Stimulated activated naive CD8-positive, alpha-beta T cell treated with anti-CD3 and anti-CD28 coated beads, Interleukin-15, amount 100 ng/mL, for 72 hours (primary cell): ENCODE measurements at regions not wholly inside any gene's neighbourhood (a gene's known extent, or its start where the extent isn't known, plus 50 kb on each side); places are given as distances from the start of the nearest gene placed in this dataset.
"Not testable (repeated sequence)": the region's sequence is repeated elsewhere in the genome, so short reads cannot be mapped to it uniquely, and the experiment has no call there.

Experiments
- ATAC-seq: fragments of 150-1000 bp; cut with Tn5 transposase; 2 replicates; pipeline ENCODE4 v1.10.0; 2021; ENCODE audit warnings: mild to moderate bottlenecking, moderate library complexity
- DNase-seq, 2 donors: peaks; one replicate each; pipeline ENCODE4 v3.0.0; 2021 to 2022
- H3K27ac Mint-ChIP-seq, 2 donors: one replicate each; pipeline ENCODE4 v1.8.0; 2022; ENCODE audit warnings: mild to moderate bottlenecking in 2 of 2, mixed read lengths in 2 of 2, moderate library complexity in 2 of 2
- H3K27me3 Mint-ChIP-seq: one replicate; pipeline ENCODE4 v1.8.0; 2022; ENCODE audit warnings: mixed read lengths
- H3K4me1 Mint-ChIP-seq: one replicate; pipeline ENCODE4 v1.8.0; 2022; ENCODE audit warnings: mild to moderate bottlenecking, mixed read lengths
- H3K4me3 Mint-ChIP-seq, 2 donors: one replicate each; pipeline ENCODE4 v1.8.0; 2022; ENCODE audit warnings: mild to moderate bottlenecking in 2 of 2, mixed read lengths in 2 of 2, moderate library complexity in 1 of 2
- H3K9me3 Mint-ChIP-seq, 2 donors: one replicate each; pipeline ENCODE4 v1.8.0; 2022; ENCODE audit warnings: mixed read lengths in 2 of 2

DNA sequence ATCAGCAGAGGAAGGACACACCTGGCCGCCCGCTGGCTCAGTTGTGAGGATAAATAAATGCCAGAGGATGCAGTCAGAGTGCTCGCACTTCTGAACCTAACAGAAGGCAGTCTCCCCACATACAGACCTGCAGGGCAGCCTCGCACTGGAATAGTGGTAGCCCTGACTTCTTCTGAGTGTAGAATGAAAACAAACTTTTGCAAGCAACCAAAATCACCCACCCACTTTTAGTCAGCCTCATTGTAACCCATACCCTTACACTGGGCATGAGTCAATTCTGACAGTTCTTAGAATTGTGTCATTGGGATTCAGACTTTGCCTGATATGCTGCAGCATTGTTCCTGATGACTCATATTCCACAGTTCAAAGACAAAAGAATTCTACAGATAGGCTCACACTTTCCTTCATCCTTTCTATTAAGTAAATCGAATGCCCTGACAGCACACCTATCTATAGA, 167.0 kb upstream of the CDK1 start:
- DNase-seq (peak in 1 of 2 donors; percentile 9), ATAC-seq (peak; percentile 96)
- Mint-ChIP-seq H3K9me3 (no peaks in the 10 kb centered on the region), H3K27ac (no peak overlapping the region), H3K4me1 (peaks cover 14% of the 10 kb centered on the region), H3K27me3 (no peaks in the 10 kb centered on the region), H3K4me3 (peak overlapping the region; percentile 36 to 48)

DNA sequence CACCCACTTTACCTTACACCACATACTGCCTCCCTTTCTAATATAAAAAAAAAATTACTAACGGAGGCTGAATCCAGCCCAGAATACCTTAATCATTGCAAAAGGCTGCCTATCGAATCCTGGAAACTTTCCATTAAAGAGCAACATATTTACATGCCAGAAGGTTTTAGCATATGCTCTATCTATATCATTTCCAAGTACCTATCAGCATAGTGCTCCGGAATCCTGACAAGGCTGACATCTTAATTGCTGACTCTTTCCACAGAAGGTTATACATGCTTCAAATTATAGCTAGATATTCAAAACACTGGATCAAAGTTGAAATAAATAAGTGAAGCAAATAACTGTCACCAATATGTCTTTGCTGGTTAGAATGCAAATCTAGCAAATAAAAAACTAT, 170.9 kb upstream of the CDK1 start:
- Mint-ChIP-seq H3K4me1 (peaks cover 14% of the 10 kb centered on the region), H3K9me3 (no peaks in the 10 kb centered on the region), H3K27me3 (no peaks in the 10 kb centered on the region), H3K27ac (no peak overlapping the region), H3K4me3 (no peak overlapping the region)
- DNase-seq (no peak), ATAC-seq (no peak)

DNA sequence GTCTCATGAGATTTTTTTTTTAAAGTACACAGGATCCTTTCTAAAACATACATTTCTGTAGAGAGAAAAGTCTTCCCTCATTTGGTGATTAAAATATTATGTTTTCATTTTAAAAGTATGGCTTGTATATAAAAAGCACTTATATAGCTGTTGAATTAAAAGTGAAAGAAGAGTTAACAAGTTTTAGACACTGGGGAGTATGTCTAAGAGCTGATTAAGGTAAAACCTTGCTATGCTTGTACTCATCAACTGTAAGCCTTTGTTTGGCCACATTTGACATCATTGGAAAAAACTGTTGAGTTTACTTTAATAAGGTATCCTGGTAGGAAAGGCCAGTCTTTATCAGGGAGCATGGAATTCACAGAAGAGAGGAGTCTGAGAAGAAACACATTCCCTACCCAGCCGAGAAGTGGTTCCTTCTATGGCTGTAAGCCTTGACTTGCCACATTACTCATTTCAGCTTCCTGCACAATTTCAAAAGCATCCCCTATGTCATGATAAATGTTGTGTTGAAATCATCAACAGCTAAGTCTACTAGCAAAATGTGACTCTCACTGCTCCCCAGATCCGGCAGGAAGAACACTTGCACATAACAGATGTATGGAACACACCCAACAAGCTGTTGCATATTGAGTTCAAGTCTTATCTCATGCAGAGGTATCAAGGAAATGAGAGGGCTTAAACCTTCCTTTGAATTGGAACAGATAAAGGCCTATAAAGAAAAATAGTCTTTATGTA, 171.8 kb upstream of the CDK1 start:
- DNase-seq (no peak), ATAC-seq (no peak)
- H3K4me1 Mint-ChIP-seq: peaks cover 7% of the 10 kb centered on the region
- H3K27me3 Mint-ChIP-seq: no peaks in the 10 kb centered on the region
- no peak overlapping the region for H3K4me3 Mint-ChIP-seq
- no peaks in the 10 kb centered on the region for H3K9me3 Mint-ChIP-seq
- H3K27ac Mint-ChIP-seq: no peak overlapping the region

DNA sequence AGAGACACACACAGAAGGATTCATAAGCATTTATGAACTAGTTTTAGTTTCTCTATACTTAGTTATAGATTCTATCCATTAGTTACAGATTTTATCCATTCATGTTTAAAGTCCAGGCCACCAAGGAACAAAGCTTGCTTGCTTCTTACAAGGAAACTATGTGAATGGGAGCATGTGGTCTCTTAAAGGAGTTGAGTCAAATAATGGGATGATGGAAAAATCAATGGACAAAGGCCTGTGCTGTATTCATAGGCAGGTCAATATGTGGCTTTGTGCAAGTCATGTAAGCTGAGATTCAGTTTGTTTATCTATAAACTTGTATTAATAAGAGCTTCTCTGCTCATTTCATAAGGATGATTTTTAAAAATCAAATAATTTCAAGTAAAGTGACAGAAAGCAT, 172.8 kb upstream of the CDK1 start:
- H3K27ac Mint-ChIP-seq: no peak overlapping the region
- H3K4me3 Mint-ChIP-seq: no peak overlapping the region
- H3K27me3 Mint-ChIP-seq: no peaks in the 10 kb centered on the region
- DNase-seq: no peak
- ATAC-seq: no peak
- H3K4me1 Mint-ChIP-seq: no peaks in the 10 kb centered on the region
- H3K9me3 Mint-ChIP-seq: no peaks in the 10 kb centered on the region

DNA sequence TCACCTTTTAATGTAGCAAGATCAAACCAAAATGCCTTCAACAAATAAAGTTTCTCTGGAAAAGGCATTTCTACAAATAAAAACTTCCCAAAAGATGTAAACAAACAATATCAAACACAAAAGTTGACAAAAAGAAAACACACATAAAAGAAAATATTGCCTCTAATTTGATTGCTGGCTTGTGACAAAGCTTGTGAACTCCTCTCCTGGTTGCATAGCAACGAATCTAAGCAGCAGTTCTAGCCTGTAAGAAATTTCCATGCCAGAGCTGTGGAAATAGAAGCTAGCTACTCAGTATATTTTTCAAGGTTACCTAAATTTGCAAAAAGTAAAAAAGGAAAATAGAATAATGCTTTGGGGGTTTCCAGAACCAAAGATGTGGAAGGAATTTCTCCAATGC, 173.9 kb upstream of the CDK1 start:
- ATAC-seq (no peak), DNase-seq (no peak)
- H3K27ac Mint-ChIP-seq: no peak overlapping the region
- no peaks in the 10 kb centered on the region for H3K9me3 Mint-ChIP-seq
- no peaks in the 10 kb centered on the region for H3K27me3 Mint-ChIP-seq
- H3K4me3 Mint-ChIP-seq: no peak overlapping the region
- H3K4me1 Mint-ChIP-seq: no peaks in the 10 kb centered on the region

DNA sequence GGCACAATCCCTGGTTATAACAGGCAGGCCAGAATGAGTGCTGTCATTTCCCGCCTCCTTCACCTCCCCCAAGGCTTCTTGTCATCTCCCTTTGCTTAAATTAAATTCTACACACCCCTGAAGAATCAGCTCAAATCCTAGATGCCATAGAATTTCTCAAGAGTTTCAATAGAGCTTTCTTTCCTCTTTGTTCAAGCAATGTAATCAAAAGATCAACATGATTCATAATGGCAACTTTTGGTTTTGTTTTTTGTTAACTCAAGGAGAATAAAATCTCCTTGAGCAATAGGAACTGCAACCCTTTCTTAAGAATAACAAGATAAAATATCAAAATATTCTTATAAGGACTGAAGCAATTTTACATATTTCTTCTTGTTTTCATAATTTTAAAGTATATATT, 180.8 kb upstream of the CDK1 start:
- no peaks in the 10 kb centered on the region for H3K27me3 Mint-ChIP-seq
- peaks cover 22% of the 10 kb centered on the region for H3K4me1 Mint-ChIP-seq
- ATAC-seq (no peak), DNase-seq (no peak)
- no peaks in the 10 kb centered on the region for H3K9me3 Mint-ChIP-seq
- no peak overlapping the region for H3K27ac Mint-ChIP-seq
- H3K4me3 Mint-ChIP-seq: peak overlapping the region in 1 of 2 donors; percentile 35

DNA sequence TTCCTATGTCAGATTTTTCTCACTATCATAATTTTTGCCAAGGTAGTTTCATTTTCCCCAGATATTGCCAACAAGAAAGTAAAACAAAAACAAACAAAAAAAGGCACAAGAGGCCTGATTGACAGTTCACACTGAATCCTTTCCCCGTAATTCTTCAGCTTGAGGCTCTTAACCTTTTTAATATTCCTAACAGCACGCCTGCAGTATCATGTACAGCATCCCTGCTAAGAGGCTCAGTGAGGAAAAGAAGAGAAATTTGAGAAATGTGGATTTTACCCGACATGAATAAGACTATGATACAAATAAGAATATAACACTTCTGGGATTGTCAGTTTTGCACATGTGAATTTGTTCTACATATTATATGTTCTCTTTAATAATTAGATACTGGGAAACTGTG, 182.4 kb upstream of the CDK1 start:
- H3K9me3 Mint-ChIP-seq: peaks cover 0 to 4% of the 10 kb centered on the region in 2 donors
- DNase-seq (no peak), ATAC-seq (no peak)
- peaks cover 22% of the 10 kb centered on the region for H3K4me1 Mint-ChIP-seq
- H3K27ac Mint-ChIP-seq: no peak overlapping the region
- no peaks in the 10 kb centered on the region for H3K27me3 Mint-ChIP-seq
- H3K4me3 Mint-ChIP-seq: no peak overlapping the region

DNA sequence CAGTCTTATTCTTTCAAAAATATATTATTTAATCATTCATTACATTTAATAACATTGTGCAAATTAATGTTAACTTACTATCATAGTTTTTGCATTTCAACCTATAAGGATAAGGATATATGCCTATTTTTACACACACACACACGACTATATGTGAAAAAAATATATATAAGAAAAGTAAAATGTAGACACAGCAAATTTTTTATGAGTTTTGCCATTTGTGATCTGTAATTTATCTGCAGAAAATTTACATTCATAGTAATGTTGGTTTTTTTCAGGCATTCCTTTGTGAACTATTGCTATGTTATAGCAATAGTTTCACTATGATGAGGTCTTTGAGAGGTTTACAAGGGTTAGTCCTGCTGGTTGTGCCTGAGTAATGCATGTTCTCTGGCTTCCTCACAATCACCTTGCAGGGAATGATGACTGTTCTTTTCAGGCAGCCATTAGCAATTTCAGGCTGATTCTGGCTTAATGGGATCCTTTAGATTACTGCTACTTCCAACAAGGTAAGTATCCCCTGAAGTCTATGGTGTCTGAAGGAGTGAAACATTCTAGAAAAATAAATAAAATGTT, 183.7 kb upstream of the CDK1 start:
- peak; percentile 86 for ATAC-seq
- H3K4me1 Mint-ChIP-seq: peaks cover 22% of the 10 kb centered on the region
- H3K4me3 Mint-ChIP-seq: no peak overlapping the region
- H3K27me3 Mint-ChIP-seq: no peaks in the 10 kb centered on the region
- peaks cover 0 to 4% of the 10 kb centered on the region in 2 donors for H3K9me3 Mint-ChIP-seq
- DNase-seq: no peak
- peak overlapping the region in 1 of 2 donors; percentile 31 for H3K27ac Mint-ChIP-seq

DNA sequence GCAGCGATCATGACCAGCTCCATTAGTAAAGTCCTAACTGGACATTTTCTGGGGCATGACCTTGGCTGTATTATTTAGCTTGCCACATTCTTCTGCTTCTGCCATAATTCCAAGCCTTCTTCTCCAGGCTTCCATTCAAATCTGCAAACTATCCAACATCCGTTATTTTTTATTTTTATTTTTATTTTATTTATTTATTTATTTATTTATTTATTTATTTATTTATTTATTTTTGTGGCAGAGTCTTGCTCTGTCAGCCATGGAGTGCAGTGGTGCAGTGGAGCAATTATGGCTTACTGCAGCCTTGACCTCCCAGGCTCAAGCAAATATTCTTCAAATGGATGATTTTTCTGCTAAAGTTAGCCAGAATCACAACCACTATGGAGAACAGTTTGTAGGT, 187.2 kb upstream of the CDK1 start:
- DNase-seq: no peak
- H3K4me1 Mint-ChIP-seq: peaks cover 14% of the 10 kb centered on the region
- H3K4me3 Mint-ChIP-seq: no peak overlapping the region
- H3K27ac Mint-ChIP-seq: no peak overlapping the region
- no peaks in the 10 kb centered on the region for H3K27me3 Mint-ChIP-seq
- H3K9me3 Mint-ChIP-seq: peaks cover 7 to 9% of the 10 kb centered on the region in 2 donors
- ATAC-seq: no peak

DNA sequence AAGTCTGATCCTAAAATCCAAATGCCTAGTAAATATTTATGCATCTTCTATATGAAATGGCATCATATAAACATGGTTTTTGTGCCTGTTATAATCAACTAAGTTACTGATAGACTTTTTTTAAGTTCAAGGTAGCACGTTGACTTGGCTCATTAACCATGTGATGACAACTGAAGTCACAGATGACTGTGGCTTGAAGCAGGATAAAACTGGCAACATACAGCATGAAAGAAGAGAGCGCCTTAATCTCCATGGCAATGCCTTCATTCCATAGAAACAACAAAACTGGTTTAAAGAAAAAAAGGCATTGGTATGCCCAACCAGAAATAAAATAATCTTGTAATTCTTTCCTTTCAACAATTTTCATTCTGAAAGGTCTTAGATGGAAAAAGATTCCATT, 188.9 kb upstream of the CDK1 start:
- Mint-ChIP-seq H3K4me1 (no peaks in the 10 kb centered on the region), H3K4me3 (no peak overlapping the region), H3K9me3 (peaks cover 7 to 9% of the 10 kb centered on the region in 2 donors), H3K27me3 (no peaks in the 10 kb centered on the region), H3K27ac (no peak overlapping the region)
- ATAC-seq: no peak
- no peak for DNase-seq

DNA sequence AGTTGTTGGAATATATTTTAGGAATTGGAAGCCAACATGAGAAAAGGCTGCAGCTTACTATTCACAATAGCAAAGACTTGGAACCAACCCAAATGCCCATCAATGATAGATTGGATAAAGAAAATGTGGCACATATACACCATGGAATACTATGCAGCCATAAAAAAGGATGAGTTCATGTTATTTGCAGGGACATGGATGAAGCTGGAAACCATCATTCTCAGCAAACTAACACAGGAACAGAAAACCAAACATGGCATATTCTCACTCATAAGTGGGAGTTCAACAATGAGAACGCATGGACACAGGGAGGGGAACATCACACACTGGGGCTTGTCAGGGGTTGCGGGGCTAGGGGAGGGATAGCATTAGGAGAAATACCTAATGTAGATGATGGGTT, 192.1 kb upstream of the ANK3 start:
- H3K27me3 Mint-ChIP-seq, ATAC-seq, DNase-seq: not testable (repeated sequence)

DNA sequence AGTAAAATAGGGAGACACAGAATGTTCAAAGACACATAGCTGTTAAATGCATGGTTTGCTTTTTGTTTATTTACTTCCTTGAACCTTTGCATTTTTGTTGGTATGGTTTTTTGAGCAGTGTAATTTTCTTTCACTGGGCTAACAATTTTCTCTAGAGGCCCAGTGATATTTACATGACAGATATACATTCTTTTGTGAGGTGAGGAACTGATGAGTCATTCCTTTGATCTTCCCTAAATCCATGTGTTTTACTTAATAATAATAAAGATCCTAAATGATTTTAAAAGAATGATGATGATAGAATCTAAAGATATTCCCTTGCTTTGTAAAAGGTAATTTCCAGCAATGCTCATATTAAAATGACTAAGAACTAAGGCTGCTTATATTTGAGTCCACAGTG, 188.5 kb upstream of the ANK3 start:
- Mint-ChIP-seq H3K27me3 (no peaks in the 10 kb centered on the region), H3K27ac (no peak overlapping the region), H3K4me3 (no peak overlapping the region), H3K4me1 (peaks cover 15% of the 10 kb centered on the region), H3K9me3 (peaks cover 6 to 14% of the 10 kb centered on the region in 2 donors)
- DNase-seq: no peak
- no peak for ATAC-seq

More for the DNA sequence above, 192.1 kb upstream of the ANK3 start:
- not testable (repeated sequence) for H3K27ac Mint-ChIP-seq, H3K4me3 Mint-ChIP-seq, H3K4me1 Mint-ChIP-seq
- H3K9me3 Mint-ChIP-seq: peaks cover 7 to 17% of the 10 kb centered on the region in 2 donors

DNA sequence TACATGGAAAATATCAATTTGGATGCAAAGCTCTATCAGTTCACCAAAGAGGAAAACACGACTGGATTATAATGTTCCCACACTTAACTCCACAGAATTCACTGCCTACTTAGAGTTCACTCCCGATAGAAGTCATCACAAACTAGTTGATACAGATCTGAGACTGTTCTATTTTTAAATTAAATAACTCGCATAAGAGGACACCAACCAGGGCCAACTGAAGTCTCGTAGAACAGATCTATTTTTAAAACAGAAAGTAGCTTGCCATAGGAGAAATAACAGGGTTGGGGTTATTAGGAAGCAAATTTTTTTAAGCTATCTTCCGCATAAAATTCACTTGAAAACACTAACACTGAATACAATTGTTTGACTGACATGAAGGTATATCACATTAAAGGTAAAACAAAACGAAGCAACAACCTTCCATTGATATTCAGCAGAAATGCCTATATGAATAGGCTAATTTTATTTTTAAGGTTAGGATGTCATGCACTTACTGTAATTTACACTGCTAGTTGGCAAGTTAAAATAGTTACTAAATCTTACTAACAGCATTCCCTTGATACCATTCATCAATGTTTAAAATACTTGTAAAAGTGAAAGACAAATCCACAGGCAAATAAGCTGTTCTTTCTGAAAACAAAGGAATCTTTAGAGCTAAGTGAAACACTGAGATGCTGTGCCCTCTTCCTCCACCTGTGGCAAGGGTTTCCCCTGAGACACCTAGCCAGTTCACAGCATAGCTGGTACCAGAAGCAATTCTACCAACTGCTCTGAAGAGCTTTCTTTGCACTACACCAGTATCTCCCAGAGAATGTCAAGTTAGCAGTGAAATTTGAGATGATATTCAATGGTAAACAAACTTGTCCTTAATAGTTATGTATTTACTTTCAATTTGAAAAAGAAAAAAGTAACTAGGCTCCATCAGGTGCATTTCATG, 186.7 kb upstream of the ANK3 start:
- Mint-ChIP-seq H3K4me1 (peaks cover 26% of the 10 kb centered on the region), H3K27ac (peak overlapping the region in 1 of 2 donors; percentile 79), H3K27me3 (peaks cover 8% of the 10 kb centered on the region), H3K9me3 (peaks cover 6 to 7% of the 10 kb centered on the region in 2 donors), H3K4me3 (peak overlapping the region; percentile 18 to 64)
- ATAC-seq: no peak
- DNase-seq: no peak

DNA sequence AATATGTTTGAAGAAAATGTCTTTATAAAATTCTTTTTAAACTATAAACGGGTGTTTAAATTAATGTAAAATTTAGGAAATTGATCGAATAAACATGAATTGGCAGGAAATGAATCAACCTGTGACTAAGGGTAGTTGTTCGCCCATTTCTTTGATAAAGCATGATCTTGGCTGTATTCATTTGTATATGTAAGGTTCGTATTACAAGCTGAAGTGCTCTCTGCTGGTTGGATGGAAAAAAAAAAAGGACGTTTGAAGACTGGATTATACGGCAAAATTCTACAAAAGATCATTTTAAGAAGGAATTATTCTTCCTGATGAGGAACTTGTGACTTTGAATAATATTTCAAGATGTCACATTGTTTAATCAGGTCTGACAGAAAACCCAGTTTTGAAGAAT, 185.4 kb upstream of the ANK3 start:
- peak overlapping the region; percentile 33 to 71 for H3K4me3 Mint-ChIP-seq
- peaks cover 6 to 7% of the 10 kb centered on the region in 2 donors for H3K9me3 Mint-ChIP-seq
- DNase-seq: no peak
- H3K27ac Mint-ChIP-seq: no peak overlapping the region
- peaks cover 8% of the 10 kb centered on the region for H3K27me3 Mint-ChIP-seq
- ATAC-seq: no peak
- peaks cover 31% of the 10 kb centered on the region for H3K4me1 Mint-ChIP-seq

DNA sequence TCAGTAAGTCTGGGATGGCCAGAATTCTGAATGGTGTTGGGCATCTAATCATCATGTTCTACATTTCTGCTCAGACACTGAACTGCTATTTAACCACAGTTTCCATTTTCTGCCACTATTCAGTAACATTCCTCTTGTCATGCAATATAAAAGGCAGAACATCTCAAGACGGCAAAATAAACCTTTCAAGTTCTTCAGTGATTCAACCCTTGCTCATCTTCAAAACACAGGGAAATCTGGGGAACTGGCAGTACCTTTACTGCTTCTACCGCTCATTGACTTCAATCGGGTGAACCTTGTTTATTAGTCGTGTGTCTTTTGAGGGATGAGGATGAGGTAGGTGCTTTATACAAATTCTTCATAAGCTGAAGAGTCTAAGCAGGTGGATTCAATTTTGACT, 184.7 kb upstream of the ANK3 start:
- Mint-ChIP-seq H3K27ac (peak overlapping the region; percentile 38 to 98), H3K4me1 (peaks cover 32% of the 10 kb centered on the region), H3K4me3 (peak overlapping the region in 1 of 2 donors; percentile 84), H3K27me3 (peaks cover 8% of the 10 kb centered on the region), H3K9me3 (peaks cover 6 to 7% of the 10 kb centered on the region in 2 donors)
- ATAC-seq (no peak), DNase-seq (no peak)
